ENCODE measurements at regions not wholly inside any gene's neighbourhood (a gene's known extent, or its start where the extent isn't known, plus 50 kb on each side); places are given as distances from the start of the nearest gene placed in this dataset.

DNA sequence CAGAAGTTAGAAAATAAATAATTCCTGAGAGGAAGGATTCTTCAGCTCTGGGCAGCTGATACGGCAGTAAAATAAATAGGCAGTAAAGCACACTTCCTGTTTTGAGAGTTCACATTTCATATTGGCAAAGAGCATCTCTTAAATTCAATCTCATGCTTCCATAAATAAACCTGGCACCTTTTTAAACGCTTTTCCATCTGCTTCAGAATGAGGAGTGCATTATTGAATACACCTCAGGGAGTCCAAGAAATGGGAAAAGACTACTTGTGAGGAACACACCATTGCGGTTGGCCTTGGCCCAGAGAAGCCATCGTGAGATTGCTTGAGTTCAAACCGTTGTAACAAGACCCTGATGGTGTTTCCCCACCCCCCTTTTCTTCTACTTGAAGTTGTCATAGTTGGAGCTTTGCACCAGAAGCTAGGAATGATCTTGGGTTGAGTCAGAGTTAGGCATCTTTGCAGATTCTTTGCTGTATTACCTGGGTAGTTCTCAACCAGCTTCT is 123.9 kb downstream of the RDH14 start (continued):
- TF ChIP-seq CTBP2 (IDR thresholded peaks at IDR 0.05; ENCODE audit: borderline replicate concordance, insufficient read depth, insufficient read length, low read length): no peak
- no peak for TF ChIP-seq BRCA1 (IDR thresholded peaks at IDR 0.05; ENCODE audit: low read depth, low read length)
- TF ChIP-seq SIX5 (IDR thresholded peaks at IDR 0.05; ENCODE audit: low read depth, low read length): no peak
- TF ChIP-seq ZNF274 (IDR thresholded peaks at IDR 0.05; ENCODE audit: borderline replicate concordance, extremely low read depth, low read length): no peak
